ENCODE measurements at regions not wholly inside any gene's neighbourhood (a gene's known extent, or its start where the extent isn't known, plus 50 kb on each side); places are given as distances from the start of the nearest gene placed in this dataset.

- no peak for DNase-seq (ENCODE audit: low spot score)
- TF ChIP-seq CTCF (IDR thresholded peaks at IDR 0.05), result no peak
- peaks cover 0 to 10% of the 10 kb centered on the region in 2 donors for H3K4me1 ChIP-seq
These were observed 152.3 kb upstream of the RAB4A start for GRCh38 chr1:229118477-229119061.

DNA sequence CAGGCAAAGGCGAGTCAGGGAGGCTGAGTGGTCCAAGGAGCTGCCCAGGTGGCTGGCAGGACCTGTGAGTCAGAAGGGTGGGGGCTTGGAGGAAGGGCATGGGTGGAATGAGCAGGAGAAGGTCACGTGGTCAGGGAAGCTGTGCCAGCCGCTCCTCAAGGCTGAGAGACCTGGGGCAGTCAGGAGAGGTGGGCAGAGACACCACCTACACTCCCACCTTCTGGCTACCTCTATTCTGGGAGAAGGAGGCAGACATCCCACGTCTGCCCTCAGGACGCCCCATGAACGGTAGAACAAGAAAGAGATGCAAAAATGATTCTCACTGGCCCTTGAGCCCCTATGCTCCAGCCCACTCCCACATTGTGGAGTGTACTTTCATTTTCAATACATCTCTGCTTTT, 151.8 kb upstream of the RAB4A start:
- peaks cover 0 to 10% of the 10 kb centered on the region in 2 donors for H3K4me1 ChIP-seq
- no peak for TF ChIP-seq CTCF (IDR thresholded peaks at IDR 0.05)
- H3K27ac ChIP-seq, result no peak overlapping the region
- no peaks in the 10 kb centered on the region for H3K9me3 ChIP-seq
- no peaks in the 10 kb centered on the region for H3K36me3 ChIP-seq
- DNase-seq (ENCODE audit: low spot score), result no peak
- H3K27me3 ChIP-seq, result no peaks in the 10 kb centered on the region
- H3K4me3 ChIP-seq, result no peak overlapping the region

More at GRCh38 chr1:229118477-229119061, 152.3 kb upstream of the RAB4A start:
- Histone ChIP-seq H3K36me3 (no peaks in the 10 kb centered on the region), H3K9me3 (no peaks in the 10 kb centered on the region), H3K27ac (no peak overlapping the region), H3K4me3 (no peak overlapping the region), H3K27me3 (no peaks in the 10 kb centered on the region)

DNA sequence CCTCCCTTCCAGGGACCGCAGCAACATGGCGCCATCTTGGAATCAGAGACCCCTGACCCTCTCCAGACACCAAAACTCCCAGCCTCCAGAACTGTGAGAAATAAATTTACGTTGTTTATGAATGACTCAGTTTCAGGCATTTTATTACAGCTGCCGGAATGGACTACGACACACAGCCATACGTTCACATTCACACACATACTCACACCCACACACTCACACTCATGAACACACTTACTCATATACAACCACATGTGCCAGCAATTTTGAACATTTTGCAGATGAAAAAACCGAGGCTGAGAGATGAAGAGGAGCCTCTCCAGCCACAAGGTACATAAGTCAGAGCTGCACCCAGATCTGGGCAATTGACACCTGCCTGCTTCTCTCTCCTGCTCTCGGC, 151.0 kb upstream of the RAB4A start:
- TF ChIP-seq CTCF (IDR thresholded peaks at IDR 0.05), result no peak
- Histone ChIP-seq H3K4me3 (no peak overlapping the region), H3K4me1 (peaks cover 0 to 10% of the 10 kb centered on the region in 2 donors), H3K27me3 (no peaks in the 10 kb centered on the region), H3K36me3 (no peaks in the 10 kb centered on the region), H3K27ac (no peak overlapping the region), H3K9me3 (no peaks in the 10 kb centered on the region)
- DNase-seq (ENCODE audit: low spot score), result no peak

- no peak overlapping the region for H3K27ac ChIP-seq
- no peak for TF ChIP-seq CTCF (IDR thresholded peaks at IDR 0.05)
- H3K36me3 ChIP-seq, result no peaks in the 10 kb centered on the region
- DNase-seq (ENCODE audit: low spot score), result no peak
- no peaks in the 10 kb centered on the region for H3K9me3 ChIP-seq
- peaks cover 0 to 10% of the 10 kb centered on the region in 2 donors for H3K4me1 ChIP-seq
- no peaks in the 10 kb centered on the region for H3K27me3 ChIP-seq
- no peak overlapping the region for H3K4me3 ChIP-seq
These were observed 149.0 kb upstream of the RAB4A start for GRCh38 chr1:229121845-229122436.

GRCh38 chr1:229122606-229123005, 148.3 kb upstream of the RAB4A start:
- H3K4me3 ChIP-seq, result no peak overlapping the region
- TF ChIP-seq CTCF (IDR thresholded peaks at IDR 0.05), result no peak
- no peak overlapping the region for H3K27ac ChIP-seq
- H3K27me3 ChIP-seq, result no peaks in the 10 kb centered on the region
- no peaks in the 10 kb centered on the region for H3K9me3 ChIP-seq
- H3K4me1 ChIP-seq, result peaks cover 0 to 7% of the 10 kb centered on the region in 2 donors
- no peaks in the 10 kb centered on the region for H3K36me3 ChIP-seq
- DNase-seq (ENCODE audit: low spot score), result no peak

GRCh38 chr1:229124116-229124515, 146.8 kb upstream of the RAB4A start:
- Histone ChIP-seq H3K4me1 (no peaks in the 10 kb centered on the region), H3K36me3 (no peaks in the 10 kb centered on the region), H3K27me3 (no peaks in the 10 kb centered on the region), H3K27ac (no peak overlapping the region), H3K9me3 (no peaks in the 10 kb centered on the region), H3K4me3 (no peak overlapping the region)
- no peak for DNase-seq (ENCODE audit: low spot score)
- no peak for TF ChIP-seq CTCF (IDR thresholded peaks at IDR 0.05)
